Renal cortical epithelial cell (primary cell): ENCODE measurements at regions not wholly inside any gene's neighbourhood (a gene's known extent, or its start where the extent isn't known, plus 50 kb on each side); places are given as distances from the start of the nearest gene placed in this dataset.
A peak's percentile ranks its signal among the peaks of the same experiment; 100 is the strongest.
"Not testable (repeated sequence)": the region's sequence is repeated elsewhere in the genome, so short reads cannot be mapped to it uniquely, and the experiment has no call there.

ENCODE experiments used
- DNase-seq: peaks from one replicate; pipeline ENCODE4 v3.0.0-alpha.2; 2011; ENCODE audit warnings: low read depth

- DNase-seq = peak; percentile 58
Measured at GRCh38 chr7:66413379-66414114, 208.4 kb downstream of the TPST1 start.

DNA sequence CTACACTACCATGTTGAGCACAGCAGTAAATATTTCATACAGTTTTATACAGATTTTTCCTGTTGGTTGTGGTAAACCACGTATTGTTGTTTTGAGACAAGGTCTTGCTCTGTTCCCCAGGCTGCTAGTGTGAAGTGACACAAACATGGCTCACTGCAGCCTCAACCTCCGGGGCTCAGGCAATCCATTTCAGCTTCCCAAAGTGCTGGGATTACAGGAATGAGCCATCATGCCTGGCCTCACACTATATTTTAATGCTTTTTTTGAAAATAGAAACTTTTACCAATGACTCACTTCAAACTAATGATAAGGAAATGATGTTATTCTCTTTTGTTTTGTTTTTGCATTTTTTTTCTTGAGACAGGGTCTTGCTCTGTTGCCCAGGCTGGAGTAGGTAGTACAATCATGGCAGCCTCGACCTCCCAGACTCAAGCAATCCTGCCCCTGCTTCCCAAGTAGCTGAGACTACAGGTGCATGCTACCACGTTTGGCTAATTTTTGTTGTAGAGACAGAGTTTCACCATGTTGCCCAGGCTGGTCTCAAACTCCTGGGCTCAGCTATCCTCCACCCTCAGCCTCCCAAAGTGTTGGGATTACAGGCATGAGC is 210.6 kb downstream of the TPST1 start:
- no peak for DNase-seq

DNA sequence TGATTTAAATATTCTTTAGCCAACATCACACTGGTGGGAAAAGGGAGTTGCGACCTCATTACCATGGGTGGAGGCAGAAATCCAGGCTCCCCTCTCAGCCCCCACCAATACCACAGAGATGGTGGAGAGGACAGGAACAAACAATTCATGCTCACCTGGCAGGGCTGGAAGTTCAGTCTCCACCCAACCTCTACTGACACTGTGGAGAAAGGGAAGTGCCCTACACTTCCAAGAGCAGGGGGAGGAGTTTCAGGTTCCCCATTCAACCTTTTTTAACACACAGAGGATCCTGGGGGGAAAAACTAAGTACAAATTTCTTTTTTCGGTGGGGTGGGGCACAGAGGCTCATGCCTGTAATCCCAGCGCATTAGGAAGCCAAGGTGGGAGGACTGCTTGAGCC is 210.1 kb upstream of the KCTD7 start:
- no peak for DNase-seq

DNA sequence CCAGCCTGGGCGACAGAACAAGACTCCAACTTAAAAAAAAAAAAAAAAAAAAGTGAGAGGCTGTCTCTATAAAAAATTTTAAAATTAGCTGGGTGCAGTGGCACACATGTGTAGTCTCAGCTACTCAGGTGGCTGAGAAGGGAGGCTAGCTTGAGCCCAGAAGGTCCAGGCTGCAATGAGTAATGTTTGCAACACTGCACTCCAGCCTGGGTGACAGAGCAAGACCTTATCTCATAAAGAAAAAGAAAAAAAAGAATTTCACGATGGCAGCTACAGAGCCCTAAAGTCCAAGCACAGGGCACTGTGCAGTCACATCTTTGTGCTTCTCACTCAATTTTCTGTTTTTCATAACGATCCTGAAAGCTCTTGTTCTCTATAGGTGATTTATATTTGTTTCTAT is 209.5 kb upstream of the KCTD7 start:
- DNase-seq = no peak

DNA sequence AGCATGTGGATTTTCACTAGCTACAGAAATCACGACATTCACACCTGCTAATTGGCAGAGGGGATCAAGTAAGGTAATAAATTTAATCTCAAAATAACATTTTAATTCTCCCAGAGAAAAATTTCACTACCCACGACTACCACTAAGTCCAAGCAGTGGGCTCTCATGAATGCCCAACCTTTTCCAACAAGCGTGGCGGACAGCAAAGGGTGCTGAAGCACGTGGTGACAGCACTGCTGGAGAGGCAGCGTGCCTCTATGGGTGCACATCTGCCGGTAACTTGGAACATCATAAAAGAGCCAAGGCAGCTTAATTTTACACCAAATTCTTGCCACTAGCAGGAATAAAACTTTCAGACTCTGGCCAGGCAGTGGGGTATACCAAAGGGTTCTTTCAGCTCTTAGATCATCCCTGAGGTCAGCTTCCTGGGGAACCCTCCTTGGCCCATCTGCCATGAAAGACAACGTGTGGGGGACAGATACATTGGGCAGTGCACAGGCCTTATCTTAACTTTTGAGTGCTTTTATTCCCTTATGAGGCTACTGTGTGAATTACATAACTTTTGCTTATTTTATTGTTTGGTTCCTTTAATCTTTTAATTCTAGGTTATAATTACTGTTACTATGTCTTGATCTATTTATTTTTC is 206.7 kb upstream of the KCTD7 start:
- DNase-seq = no peak

DNA sequence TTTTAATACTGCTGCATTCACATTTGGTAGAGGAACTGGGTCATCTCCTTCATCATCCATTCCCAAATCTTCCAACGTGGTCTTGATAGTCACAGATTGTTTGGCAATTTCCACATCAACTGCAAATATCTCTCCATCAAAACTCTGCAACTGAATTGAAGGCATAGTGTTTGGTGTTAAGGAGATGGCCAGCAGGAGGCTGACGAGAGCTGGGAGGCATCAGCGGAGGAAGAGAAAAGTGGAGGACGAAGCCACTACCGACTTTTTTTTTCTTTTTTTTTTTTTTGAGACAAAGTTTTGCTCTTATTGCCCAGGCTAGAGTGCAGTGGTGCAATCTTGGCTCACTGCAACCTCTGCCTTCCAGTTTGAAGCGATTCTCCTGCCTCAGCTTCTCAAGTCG is 205.0 kb upstream of the KCTD7 start:
- DNase-seq = no peak

DNA sequence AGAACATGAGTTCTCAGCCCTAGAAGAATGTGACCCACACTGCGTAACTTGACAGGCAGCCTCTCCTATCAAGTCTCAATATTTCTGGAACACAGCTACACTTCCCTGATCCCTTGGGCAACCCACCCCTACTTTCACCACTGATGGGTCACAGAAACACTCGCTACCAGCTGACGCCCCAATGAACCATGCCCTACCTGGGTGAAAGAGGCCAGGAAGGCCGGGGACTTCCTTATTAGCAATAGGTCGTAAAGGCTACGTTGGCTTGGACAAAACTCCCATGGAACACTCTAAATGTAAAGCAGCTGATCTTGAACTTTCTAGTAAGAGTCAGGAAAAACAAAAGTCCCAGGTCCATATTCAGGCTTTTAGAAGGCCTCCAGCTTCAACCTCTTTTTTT is 202.3 kb upstream of the KCTD7 start:
- DNase-seq = no peak

- DNase-seq = no peak
Measured at GRCh38 chr7:66426996-66427395, 201.7 kb upstream of the KCTD7 start.

DNA sequence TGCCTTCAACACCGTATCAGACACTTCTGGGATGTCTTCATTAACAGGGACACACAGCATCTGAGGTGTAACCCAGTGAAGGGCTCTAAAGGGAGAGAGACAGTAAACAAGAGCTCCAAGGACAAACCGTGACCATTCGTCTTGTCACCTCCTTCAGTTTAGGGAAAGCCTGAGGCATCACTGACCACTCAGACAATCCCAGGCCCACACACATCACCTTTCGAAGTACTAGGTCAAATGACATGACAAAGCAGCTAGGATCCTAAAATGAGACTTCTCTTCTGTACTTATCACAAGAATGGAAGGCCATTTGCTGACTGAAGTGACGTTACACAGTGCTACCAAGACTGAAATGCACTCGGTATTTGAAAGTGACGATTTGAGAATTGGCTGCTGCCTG is 200.7 kb upstream of the KCTD7 start:
- DNase-seq = no peak

DNA sequence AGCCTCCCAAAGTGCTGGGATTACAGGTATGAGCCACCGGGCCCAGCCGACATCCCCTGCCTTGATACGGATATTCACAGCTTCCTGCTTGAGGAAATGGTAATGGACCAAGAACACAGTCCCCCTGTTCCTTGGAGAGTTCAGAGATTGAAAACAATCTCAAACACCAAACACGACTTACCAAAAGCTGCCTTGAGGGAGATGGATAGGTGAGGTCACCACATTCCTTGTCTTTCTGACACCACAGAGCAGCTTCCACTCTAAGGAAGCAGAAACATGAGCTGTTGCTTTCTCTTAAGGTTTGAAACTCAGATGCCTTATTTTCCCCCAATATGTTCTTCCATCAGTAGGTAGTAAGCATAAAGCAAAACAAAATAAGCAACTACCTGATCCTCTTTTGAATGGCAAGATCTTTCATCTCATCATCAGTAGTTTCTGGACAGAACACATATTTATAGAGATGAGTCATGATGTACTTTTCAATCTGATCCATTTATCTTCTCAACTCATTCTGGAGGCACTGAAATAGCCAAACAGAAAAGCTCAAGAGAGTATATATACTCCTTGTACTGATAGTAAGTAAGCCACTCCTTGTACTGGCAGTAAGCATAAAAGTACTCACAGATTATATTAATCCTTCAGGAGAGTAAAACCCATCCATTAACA is 199.1 kb upstream of the KCTD7 start:
- DNase-seq = no peak

GRCh38 chr7:66430164-66430545 is 198.5 kb upstream of the KCTD7 start:
- DNase-seq = no peak

- not testable (repeated sequence) for DNase-seq
Measured at GRCh38 chr7:66438703-66439405, 189.8 kb upstream of the KCTD7 start.

DNA sequence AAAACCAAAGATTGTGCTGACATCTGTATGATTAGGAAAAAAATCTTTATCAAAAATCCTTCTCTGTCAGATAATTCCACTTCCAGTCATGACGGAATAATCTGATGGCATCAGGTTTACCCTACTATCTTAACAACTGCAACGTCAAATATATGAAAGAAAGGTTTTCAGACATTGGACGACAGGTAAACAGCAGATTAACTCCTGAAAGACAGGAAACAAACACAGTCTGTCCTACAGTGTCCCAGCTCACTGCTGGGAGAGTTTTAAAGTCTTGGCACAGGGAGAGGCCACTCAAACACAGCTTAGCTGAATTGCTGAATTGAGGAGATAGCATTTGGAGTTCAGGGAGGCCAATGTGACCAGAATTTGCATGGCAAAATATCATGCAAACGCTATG is 186.3 kb upstream of the KCTD7 start:
- DNase-seq = no peak

DNA sequence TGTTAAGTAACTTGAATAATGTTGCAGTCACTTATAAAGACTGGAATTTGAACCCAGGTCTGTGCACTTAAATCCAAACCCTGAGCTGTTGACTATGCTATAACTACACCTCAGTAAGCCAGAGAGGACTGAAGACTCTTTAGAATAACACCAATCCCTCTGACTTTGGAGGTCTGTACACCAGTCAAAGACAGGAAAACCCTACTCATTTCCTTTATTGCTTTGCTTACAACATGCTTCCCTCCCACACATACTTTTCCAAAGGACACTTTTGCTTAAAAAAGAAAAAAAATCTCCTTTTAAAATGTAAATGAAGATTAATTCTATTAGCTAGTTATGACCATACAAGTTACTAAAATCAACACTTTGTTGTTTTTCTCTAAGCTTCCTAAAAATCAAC is 184.7 kb upstream of the KCTD7 start:
- DNase-seq = no peak

- DNase-seq = not testable (repeated sequence)
Measured at GRCh38 chr7:66447007-66447406, 181.7 kb upstream of the KCTD7 start.

- DNase-seq = not testable (repeated sequence)
Measured at GRCh38 chr7:66450814-66451213, 177.9 kb upstream of the KCTD7 start.

GRCh38 chr7:66451713-66452112 is 177.0 kb upstream of the KCTD7 start:
- DNase-seq = not testable (repeated sequence)

- no peak for DNase-seq
Measured at GRCh38 chr7:66452165-66452564, 176.5 kb upstream of the KCTD7 start.

DNA sequence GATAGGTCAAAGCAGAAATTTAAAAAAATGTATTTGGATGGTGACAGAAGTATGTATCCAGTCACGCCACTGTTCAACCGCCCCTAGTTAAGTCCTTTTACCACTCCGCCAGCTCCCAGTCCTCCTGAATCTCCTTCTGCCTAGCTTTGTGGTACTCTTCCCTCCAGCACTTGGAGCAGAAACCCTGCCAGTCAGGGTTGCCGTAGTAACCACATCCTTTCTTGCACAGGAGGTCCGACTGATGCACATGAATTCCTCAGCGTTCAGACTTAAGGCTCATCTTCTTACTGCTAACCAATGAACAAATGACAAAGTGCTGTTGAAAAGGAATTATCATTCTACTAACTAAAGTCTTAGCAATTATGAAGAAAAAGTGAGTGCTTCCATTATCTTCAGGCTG is 175.3 kb upstream of the KCTD7 start:
- DNase-seq = no peak

DNA sequence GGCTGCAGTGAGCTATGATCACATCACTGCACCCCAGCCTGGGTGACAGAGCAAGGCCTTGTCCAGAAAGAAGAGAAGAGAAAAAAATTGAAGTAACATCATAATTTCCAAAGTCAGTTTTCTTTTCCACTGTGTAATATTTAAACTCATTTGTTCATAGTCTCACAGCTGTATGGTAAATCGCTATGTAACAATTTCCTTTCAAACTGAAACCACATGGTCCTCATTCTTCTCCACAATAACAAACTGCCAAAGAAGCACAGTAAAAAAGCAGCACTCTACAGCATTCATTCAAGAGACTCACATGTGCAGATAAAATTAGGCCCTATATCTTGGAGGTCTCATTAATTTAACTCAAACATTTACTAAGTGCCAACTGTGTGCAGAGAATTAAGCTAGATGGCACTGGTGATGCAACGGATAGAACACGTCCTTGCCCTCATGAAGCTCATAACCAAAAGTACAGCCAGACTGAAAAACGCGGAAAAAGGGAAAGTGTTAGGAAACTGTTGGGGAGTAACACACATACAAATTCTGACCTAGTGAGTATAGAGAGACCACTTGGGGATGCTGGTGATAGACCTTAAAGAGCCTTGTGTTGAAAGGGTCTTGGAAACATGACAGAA is 174.0 kb upstream of the KCTD7 start:
- DNase-seq = no peak

DNA sequence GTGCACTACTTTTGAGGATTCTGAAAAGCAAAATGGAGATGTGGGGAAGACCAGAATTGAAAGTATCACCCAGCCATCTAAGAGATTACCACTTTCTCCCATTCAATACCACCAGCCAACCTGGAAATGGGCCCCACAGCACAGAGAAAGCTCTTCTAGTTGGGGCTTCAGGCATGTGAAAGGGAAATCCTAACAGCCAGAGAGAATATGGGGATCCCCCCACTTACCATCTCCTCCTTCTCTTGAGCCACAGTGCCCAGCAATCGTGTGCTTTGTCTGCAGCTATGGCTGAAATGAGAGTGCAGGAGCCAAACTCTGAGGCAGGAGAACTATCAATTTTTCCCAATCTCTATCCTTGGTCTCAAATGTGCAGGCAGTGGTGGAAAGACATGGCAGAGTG is 173.2 kb upstream of the KCTD7 start:
- not testable (repeated sequence) for DNase-seq

GRCh38 chr7:66456431-66456830 is 172.2 kb upstream of the KCTD7 start:
- not testable (repeated sequence) for DNase-seq
